Sigmoid colon (tissue), 6 donors: ENCODE measurements at regions not wholly inside any gene's neighbourhood (a gene's known extent, or its start where the extent isn't known, plus 50 kb on each side); places are given as distances from the start of the nearest gene placed in this dataset.

Experiments used
- DNase-seq: peaks from one replicate; pipeline ENCODE4 v3.0.0-alpha.2; 2019
- H3K27ac ChIP-seq, 4 donors: fragments of 200-600 bp; sonication (generic); one replicate each; pipeline ENCODE4 v1.5.1; 2016 to 2019; ENCODE audit warnings: mild to moderate bottlenecking in 1 of 4
- H3K27me3 ChIP-seq, 3 donors: fragments of 200-600 bp; sonication (generic); one replicate each; pipeline ENCODE4 v1.5.1; 2019; ENCODE audit warnings: mild to moderate bottlenecking in 1 of 3
- H3K36me3 ChIP-seq, 4 donors: fragments of 200-600 bp; sonication (generic); one replicate each; pipeline ENCODE4 v1.5.1; 2016 to 2019
- H3K4me1 ChIP-seq, 4 donors: fragments of 200-600 bp; sonication (generic); one replicate each; pipeline ENCODE4 v1.5.1; 2017 to 2019
- H3K4me3 ChIP-seq, 4 donors: fragments of 200-600 bp; sonication (generic); one replicate each; pipeline ENCODE4 v1.5.1; 2017 to 2019; ENCODE audit warnings: mild to moderate bottlenecking in 2 of 4, moderate library complexity in 1 of 4
- H3K9me3 ChIP-seq, 4 donors: fragments of 200-600 bp in 3 of 4; sonication (generic) in 3 of 4; one replicate each; pipeline versions ENCODE4 v1.5.1 to v1.6.1; 2013 to 2019
- CTCF ChIP-seq, 4 experiments: fragments of 450-650 bp in 3 of 4; fragments of 200-600 bp in 1 of 4; IDR thresholded peaks; one replicate each; pipeline ENCODE4 v1.5.1; 2016 to 2019; ENCODE audit warnings: antibody characterized with exemption in 4 of 4, mild to moderate bottlenecking in 3 of 4, moderate library complexity in 2 of 4
- EP300 ChIP-seq, 4 donors: sonication (generic); formaldehyde crosslinking; IDR thresholded peaks; one replicate each; pipeline ENCODE4 v1.6.1; 2017; ENCODE audit warnings: antibody characterized with exemption in 4 of 4
- POLR2A ChIP-seq, 2 donors: fragments of 450-650 bp; IDR thresholded peaks; one replicate each; pipeline ENCODE4 v1.6.1; 2016; ENCODE audit warnings: antibody characterized with exemption in 2 of 2, mild to moderate bottlenecking in 2 of 2, moderate library complexity in 2 of 2
- POLR2AphosphoS5 ChIP-seq, 4 donors: sonication (generic); formaldehyde crosslinking; IDR thresholded peaks; one replicate each; pipeline ENCODE4 v1.6.1; 2017; ENCODE audit warnings: antibody characterized with exemption in 4 of 4
- WGBS, 2 donors: extraction: QIAGEN DNeasy Blood & Tissue Kit; methylation state at CpG; one replicate each; pipeline ENCODE4 v1.1.7; 2013; 5-methylcytosine and 5-hydroxymethylcytosine counted together
- intact Hi-C: fragments of 100-400 bp; cut with DNase I; formaldehyde crosslinking; loops from one replicate; pipeline ENCODE4 v1.15.1; 2023
- donor health status: healthy with polysubstance abuse.
- donor health status: healthy.

GRCh38 chr1:55333461-55333860 lies 118.3 kb upstream of the USP24 start:
- TF ChIP-seq EP300 (IDR thresholded peaks at IDR 0.05) (no peak), CTCF (IDR thresholded peaks at IDR 0.05) (no peak), POLR2A (IDR thresholded peaks at IDR 0.05) (no peak), POLR2AphosphoS5 (IDR thresholded peaks at IDR 0.05) (no peak)
- no peaks in the 10 kb centered on the region for H3K9me3 ChIP-seq
- H3K27ac ChIP-seq, result no peak overlapping the region
- H3K4me1 ChIP-seq, result no peaks in the 10 kb centered on the region
- H3K4me3 ChIP-seq, result no peak overlapping the region
- WGBS, 2 donors, result 70 to 77% methylated on average over 5 of the region's 5 CpGs
- no peaks in the 10 kb centered on the region for H3K36me3 ChIP-seq
- intact Hi-C loops, result no loop called here
- H3K27me3 ChIP-seq, result no peaks in the 10 kb centered on the region
- no peak for DNase-seq

GRCh38 chr1:55331351-55331750 lies 116.2 kb upstream of the USP24 start:
- Histone ChIP-seq H3K27ac (no peak overlapping the region), H3K27me3 (no peaks in the 10 kb centered on the region), H3K9me3 (no peaks in the 10 kb centered on the region), H3K4me1 (no peaks in the 10 kb centered on the region), H3K36me3 (no peaks in the 10 kb centered on the region), H3K4me3 (no peak overlapping the region)
- intact Hi-C loops, result no loop called here
- no peak for DNase-seq
- 85 to 88% methylated on average over 7 of the region's 7 CpGs for WGBS, 2 donors
- TF ChIP-seq EP300 (IDR thresholded peaks at IDR 0.05) (no peak), POLR2AphosphoS5 (IDR thresholded peaks at IDR 0.05) (no peak), CTCF (IDR thresholded peaks at IDR 0.05) (no peak), POLR2A (IDR thresholded peaks at IDR 0.05) (no peak)

GRCh38 chr1:55329808-55330432 lies 114.8 kb upstream of the USP24 start:
- Histone ChIP-seq H3K36me3 (no peaks in the 10 kb centered on the region), H3K9me3 (no peaks in the 10 kb centered on the region), H3K4me1 (no peaks in the 10 kb centered on the region), H3K27ac (no peak overlapping the region), H3K27me3 (no peaks in the 10 kb centered on the region), H3K4me3 (no peak overlapping the region)
- intact Hi-C loops, result no loop called here
- DNase-seq, result no peak
- no peak for TF ChIP-seq POLR2AphosphoS5 (IDR thresholded peaks at IDR 0.05)
- TF ChIP-seq CTCF (IDR thresholded peaks at IDR 0.05), result no peak
- TF ChIP-seq POLR2A (IDR thresholded peaks at IDR 0.05), result no peak
- TF ChIP-seq EP300 (IDR thresholded peaks at IDR 0.05), result no peak
- 69 to 83% methylated on average over 4 of the region's 4 CpGs for WGBS, 2 donors

GRCh38 chr1:55329091-55329490 lies 113.9 kb upstream of the USP24 start:
- no peaks in the 10 kb centered on the region for H3K9me3 ChIP-seq
- TF ChIP-seq POLR2AphosphoS5 (IDR thresholded peaks at IDR 0.05) (no peak), POLR2A (IDR thresholded peaks at IDR 0.05) (no peak), EP300 (IDR thresholded peaks at IDR 0.05) (no peak), CTCF (IDR thresholded peaks at IDR 0.05) (no peak)
- no peaks in the 10 kb centered on the region for H3K36me3 ChIP-seq
- no peak for DNase-seq
- no peaks in the 10 kb centered on the region for H3K27me3 ChIP-seq
- no peak overlapping the region for H3K4me3 ChIP-seq
- H3K27ac ChIP-seq, result no peak overlapping the region
- H3K4me1 ChIP-seq, result no peaks in the 10 kb centered on the region
- WGBS, 2 donors, result 76 to 79% methylated on average over 5 of the region's 5 CpGs
- intact Hi-C loops, result no loop called here
